GM19438 (cell line): ENCODE measurements at regions not wholly inside any gene's neighbourhood (a gene's known extent, or its start where the extent isn't known, plus 50 kb on each side); places are given as distances from the start of the nearest gene placed in this dataset.
"Not testable (repeated sequence)": the region's sequence is repeated elsewhere in the genome, so short reads cannot be mapped to it uniquely, and the experiment has no call there.

ENCODE experiments used
- ATAC-seq: cut with Tn5 transposase; IDR thresholded peaks from one replicate; pipeline ENCODE4 v1.9.1; 2021; ENCODE audit warnings: low read depth; ENCODE audit not compliant: unreplicated experiment

- ATAC-seq: no peak
These were observed 330.3 kb upstream of the THBS1 start for GRCh38 chr15:39250460-39251186.

GRCh38 chr15:39251413-39252133 lies 329.3 kb upstream of the THBS1 start:
- ATAC-seq: no peak

DNA sequence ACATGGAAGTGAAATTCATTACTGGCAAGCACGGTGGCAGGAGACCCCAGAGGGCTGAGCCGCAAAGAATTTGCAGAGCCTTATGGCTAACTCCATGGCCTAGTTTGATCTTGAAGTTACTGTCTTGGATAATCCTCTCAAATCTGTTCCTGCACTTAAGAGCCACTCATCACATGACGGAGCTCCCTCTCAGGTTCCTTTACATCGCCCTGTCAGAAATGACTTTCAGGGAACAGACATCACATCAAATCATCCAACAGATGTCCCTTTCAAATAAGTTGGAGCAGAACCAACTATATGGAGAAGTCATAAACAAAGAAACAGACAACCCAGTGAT lies 328.8 kb upstream of the THBS1 start:
- ATAC-seq: no peak

DNA sequence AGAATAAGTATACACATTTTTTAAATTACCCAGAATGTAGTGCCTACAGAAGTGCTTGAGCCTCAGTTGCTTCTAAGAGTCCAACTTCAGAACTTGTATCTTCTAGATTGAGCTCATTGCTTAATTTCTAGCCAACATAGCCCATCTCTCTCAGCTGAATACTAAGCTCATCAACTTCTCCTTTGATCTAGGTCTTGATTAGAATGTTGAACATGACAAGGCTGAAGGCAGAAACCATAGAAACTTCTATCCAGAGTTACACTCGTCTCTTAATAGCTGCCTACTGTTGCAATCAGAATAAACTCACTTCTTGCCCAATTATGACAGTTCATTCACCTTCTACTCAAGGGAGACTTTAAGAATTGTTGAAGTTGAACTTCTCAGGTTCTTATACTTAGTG lies 327.3 kb upstream of the THBS1 start:
- no peak for ATAC-seq

GRCh38 chr15:39254181-39254580 lies 326.7 kb upstream of the THBS1 start:
- ATAC-seq: no peak

DNA sequence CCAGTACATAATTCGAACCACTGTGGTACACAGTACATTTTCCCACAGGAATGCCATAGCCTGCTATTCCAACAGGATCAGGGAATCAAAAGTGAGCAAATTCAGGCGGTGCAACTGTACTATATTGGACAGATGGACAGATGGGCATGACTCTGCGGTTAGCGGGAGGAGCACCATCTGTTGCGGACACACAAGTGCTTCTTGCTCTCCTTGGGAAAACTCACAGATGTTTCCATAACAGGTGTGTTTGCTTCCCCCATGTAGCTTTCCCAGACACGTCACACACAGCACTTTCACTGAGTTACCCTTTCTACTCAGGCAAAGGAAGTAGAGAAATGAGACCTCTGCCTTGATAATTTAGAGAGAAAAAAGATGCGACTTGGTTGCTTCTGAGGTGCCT lies 325.1 kb upstream of the THBS1 start:
- no peak for ATAC-seq

- no peak for ATAC-seq
These were observed 320.5 kb upstream of the THBS1 start for GRCh38 chr15:39260391-39260790.

- ATAC-seq: no peak
These were observed 320.1 kb upstream of the THBS1 start for GRCh38 chr15:39260791-39261190.

DNA sequence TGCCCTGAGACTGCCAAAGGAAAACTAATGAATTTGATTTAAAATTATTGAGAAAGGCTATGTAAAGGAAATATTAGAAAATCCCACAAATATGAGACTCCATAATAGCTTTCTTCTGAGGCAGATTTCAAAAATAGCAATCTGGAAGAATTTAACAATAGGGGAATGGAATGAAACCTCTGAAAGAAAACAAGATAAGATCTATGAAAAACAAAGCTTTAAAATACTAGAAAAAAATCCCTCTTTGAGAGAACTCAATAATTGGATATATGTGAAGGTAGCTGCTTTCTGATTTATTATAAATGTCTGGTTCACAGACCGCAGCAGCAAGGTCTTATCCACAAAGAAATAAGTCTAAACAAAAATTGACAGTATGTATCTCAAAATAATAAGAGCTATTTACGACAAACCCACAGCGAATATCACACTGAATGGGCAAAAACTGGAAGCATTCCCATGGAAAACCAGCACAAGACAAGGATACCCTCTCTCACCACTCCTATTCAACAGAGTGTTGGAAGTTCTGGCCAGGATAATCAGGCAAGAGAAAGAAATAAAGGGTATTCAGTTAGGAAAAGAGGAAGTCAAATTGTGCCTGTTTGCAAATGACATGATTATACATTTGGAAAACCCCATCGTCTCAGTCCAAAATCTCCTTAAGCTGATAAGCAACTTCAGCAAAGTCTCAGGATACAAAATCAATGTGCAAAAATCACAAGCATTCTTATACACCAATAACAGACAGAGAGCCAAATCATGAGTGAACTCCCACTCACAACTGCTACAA lies 319.3 kb upstream of the THBS1 start:
- not testable (repeated sequence) for ATAC-seq

DNA sequence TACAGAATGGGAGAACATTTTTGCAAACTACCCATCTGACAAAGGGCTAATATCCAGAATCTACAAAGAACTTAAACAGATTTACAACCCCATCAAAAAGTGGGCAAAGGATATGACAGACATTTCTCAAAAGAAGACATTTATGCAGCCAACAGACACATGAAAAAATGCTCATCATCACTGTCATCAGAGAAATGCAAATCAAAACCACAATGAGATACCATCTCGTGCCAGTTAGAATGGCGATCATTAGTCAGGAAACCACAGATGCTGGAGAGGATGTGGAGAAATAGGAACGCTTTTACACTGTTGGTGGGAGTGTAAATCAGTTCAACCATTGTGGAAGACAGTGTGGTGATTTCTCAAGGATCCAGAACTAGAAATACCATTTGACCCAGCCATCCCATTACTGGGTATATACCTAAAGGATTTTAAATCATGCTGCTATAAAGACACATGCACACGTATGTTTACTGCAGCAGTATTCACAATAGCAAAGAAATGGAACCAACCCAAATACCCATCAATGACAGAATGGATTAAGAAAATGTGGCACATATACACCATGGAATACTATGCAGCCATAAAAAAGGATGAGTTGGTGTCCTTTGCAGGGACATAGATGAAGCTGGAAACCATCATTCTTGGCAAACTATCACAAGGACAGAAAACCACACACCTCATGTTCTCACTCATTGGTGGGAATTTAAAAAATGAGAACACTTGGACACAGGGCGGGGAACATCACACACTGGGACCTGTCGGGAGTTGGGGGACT lies 317.7 kb upstream of the THBS1 start:
- not testable (repeated sequence) for ATAC-seq

GRCh38 chr15:39265261-39265660 lies 315.6 kb upstream of the THBS1 start:
- ATAC-seq: no peak

DNA sequence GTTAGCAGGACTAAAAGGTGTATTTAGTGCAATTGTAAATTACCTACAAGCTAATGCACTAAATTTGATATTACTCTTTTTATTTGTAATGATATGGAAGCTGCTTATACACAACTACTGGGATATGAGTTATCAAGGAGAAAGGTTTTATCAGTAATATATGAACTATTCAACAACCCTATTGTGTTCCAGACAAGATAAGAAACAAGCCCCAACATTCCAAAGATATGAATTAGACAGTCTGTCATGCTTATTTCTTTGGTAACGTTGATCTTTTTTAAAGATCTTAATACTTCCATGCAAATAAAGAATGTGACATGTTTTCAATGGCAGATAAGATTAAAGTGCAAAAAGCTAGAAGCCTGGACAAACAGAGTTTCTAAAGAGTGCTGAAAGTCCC lies 314.0 kb upstream of the THBS1 start:
- no peak for ATAC-seq

GRCh38 chr15:39267685-39268084 lies 313.2 kb upstream of the THBS1 start:
- ATAC-seq: no peak

DNA sequence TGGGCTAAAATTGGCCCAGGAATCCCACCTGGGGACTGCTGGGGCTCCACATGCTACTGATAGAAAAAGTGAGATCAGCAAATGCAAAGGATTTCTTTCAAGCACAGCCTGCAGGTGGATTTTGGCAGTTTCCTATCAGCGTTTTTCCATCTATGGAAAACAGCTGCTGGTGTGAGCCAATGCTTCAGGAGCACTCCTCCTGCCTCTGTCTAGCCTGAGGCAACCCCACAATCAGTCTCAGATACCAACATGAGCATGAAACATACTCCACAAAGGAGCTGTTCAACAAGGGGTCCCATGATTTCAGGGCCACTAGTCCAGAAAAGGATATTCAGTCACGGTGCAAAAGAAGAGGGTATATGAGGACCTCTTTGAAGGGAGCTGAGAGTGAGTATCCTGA lies 311.5 kb upstream of the THBS1 start:
- ATAC-seq: no peak

GRCh38 chr15:39269821-39270220 lies 311.1 kb upstream of the THBS1 start:
- no peak for ATAC-seq

- ATAC-seq: no peak
These were observed 310.5 kb upstream of the THBS1 start for GRCh38 chr15:39270221-39270855.

- ATAC-seq: no peak
These were observed 309.9 kb upstream of the THBS1 start for GRCh38 chr15:39270934-39271333.

DNA sequence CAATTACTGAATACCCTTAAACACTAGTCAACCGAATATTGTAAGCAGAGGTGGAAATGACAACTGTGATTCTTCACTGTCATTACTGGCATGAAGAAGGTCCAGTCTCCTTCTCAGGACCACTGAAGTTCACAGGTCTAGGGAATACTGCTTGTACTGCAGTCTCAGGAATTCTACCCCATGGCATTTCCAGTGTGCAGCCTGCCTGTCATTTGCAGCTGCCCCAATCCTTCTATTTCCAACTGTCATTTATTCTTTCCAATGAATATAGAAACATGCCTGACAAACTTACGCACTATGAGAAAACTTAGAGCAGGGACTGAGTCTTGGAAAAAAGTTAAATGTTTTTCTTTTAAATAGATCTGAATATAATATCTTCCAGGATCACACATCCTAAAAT lies 308.0 kb upstream of the THBS1 start:
- no peak for ATAC-seq

- no peak for ATAC-seq
These were observed 307.0 kb upstream of the THBS1 start for GRCh38 chr15:39273717-39274411.

GRCh38 chr15:39275066-39275465 lies 305.8 kb upstream of the THBS1 start:
- ATAC-seq: no peak
